Astrocyte (in vitro differentiated cells and primary cell): ENCODE measurements at regions not wholly inside any gene's neighbourhood (a gene's known extent, or its start where the extent isn't known, plus 50 kb on each side); places are given as distances from the start of the nearest gene placed in this dataset.

ENCODE experiments used
- DNase-seq: peaks from one replicate; pipeline ENCODE4 v3.0.0-alpha.2; 2010; ENCODE audit warnings: low read depth
- FAIRE-seq: peaks from 2 replicates; lab custom pipeline; 2011; peaks lifted over from hg19 to GRCh38; lab: Jason Lieb, UNC
- H2AFZ ChIP-seq: 2 replicates; pipeline ENCODE4 v1.6.0; 2012; ENCODE audit warnings: low read depth, low read length, inconsistent platforms
- H3K27ac ChIP-seq: 2 replicates; pipeline ENCODE4 v1.5.1; 2011; ENCODE audit warnings: low read depth, low read length, inconsistent platforms
- H3K27me3 ChIP-seq: 2 replicates; pipeline ENCODE4 v1.6.0; 2011; ENCODE audit warnings: low read length, inconsistent platforms; ENCODE audit not compliant: insufficient read depth
- H3K36me3 ChIP-seq: 2 replicates; pipeline ENCODE4 v1.5.1; 2011; ENCODE audit warnings: low read length, inconsistent platforms; ENCODE audit not compliant: insufficient read depth
- H3K4me1 ChIP-seq: 2 replicates; pipeline ENCODE4 v1.5.1; 2011; ENCODE audit warnings: low read length, inconsistent platforms; ENCODE audit not compliant: insufficient read depth
- H3K4me2 ChIP-seq: 2 replicates; pipeline ENCODE4 v1.6.0; 2012; ENCODE audit warnings: low read length, inconsistent platforms
- H3K4me3 ChIP-seq: 2 replicates; pipeline ENCODE4 v1.5.1; 2011; ENCODE audit warnings: low read depth, mild to moderate bottlenecking, low read length, inconsistent platforms; ENCODE audit not compliant: insufficient read depth
- H3K79me2 ChIP-seq: 2 replicates; pipeline ENCODE4 v1.6.0; 2012; ENCODE audit warnings: mild to moderate bottlenecking, low read length, inconsistent platforms; ENCODE audit not compliant: insufficient read depth
- H3K9ac ChIP-seq: 2 replicates; pipeline ENCODE4 v1.6.0; 2012; ENCODE audit warnings: mild to moderate bottlenecking, low read length, inconsistent platforms
- H3K9me3 ChIP-seq: 2 replicates; pipeline ENCODE4 v1.5.1; 2012; ENCODE audit warnings: low read depth, mild to moderate bottlenecking, low read length, inconsistent platforms; ENCODE audit not compliant: insufficient read depth
- H4K20me1 ChIP-seq: 2 replicates; pipeline ENCODE4 v1.6.0; 2012; ENCODE audit warnings: low read length, inconsistent platforms; ENCODE audit not compliant: insufficient read depth
- H3K27ac Mint-ChIP-seq: one replicate; pipeline ENCODE4 v1.8.0; 2021; ENCODE audit warnings: mild to moderate bottlenecking, mixed read lengths; ENCODE audit not compliant: unreplicated experiment
- H3K27me3 Mint-ChIP-seq: one replicate; pipeline ENCODE4 v1.8.0; 2021; ENCODE audit warnings: low read depth, mixed read lengths; ENCODE audit not compliant: unreplicated experiment
- H3K36me3 Mint-ChIP-seq: one replicate; pipeline ENCODE4 v1.8.0; 2021; ENCODE audit warnings: low read depth, mixed read lengths; ENCODE audit not compliant: unreplicated experiment
- H3K4me1 Mint-ChIP-seq: one replicate; pipeline ENCODE4 v1.8.0; 2021; ENCODE audit warnings: low read depth, mixed read lengths; ENCODE audit not compliant: unreplicated experiment
- H3K4me3 Mint-ChIP-seq: one replicate; pipeline ENCODE4 v1.8.0; 2021; ENCODE audit warnings: mild to moderate bottlenecking, moderate library complexity, mixed read lengths; ENCODE audit not compliant: unreplicated experiment
- H3K9me3 Mint-ChIP-seq: one replicate; pipeline ENCODE4 v1.8.0; 2021; ENCODE audit warnings: mild to moderate bottlenecking, mixed read lengths; ENCODE audit not compliant: unreplicated experiment
- CTCF ChIP-seq: IDR thresholded peaks from 2 replicates; pipeline ENCODE4 v1.5.1; 2011; ENCODE audit warnings: low read depth, mild to moderate bottlenecking, inconsistent platforms, low read length, moderate library complexity; ENCODE audit not compliant: insufficient read depth
- EZH2 ChIP-seq: IDR thresholded peaks from 2 replicates; pipeline ENCODE4 v1.6.1; 2012; ENCODE audit warnings: mild to moderate bottlenecking, low read length, inconsistent platforms; ENCODE audit not compliant: insufficient read depth

- Histone ChIP-seq H3K9ac (no peak overlapping the region), H3K27me3 (no peaks in the 10 kb centered on the region), H3K27ac (no peak overlapping the region), H3K9me3 (no peaks in the 10 kb centered on the region), H4K20me1 (no peaks in the 10 kb centered on the region), H3K36me3 (no peaks in the 10 kb centered on the region), H2AFZ (no peak overlapping the region), H3K4me1 (no peaks in the 10 kb centered on the region), H3K4me2 (no peak overlapping the region), H3K4me3 (no peak overlapping the region), H3K79me2 (no peaks in the 10 kb centered on the region)
- H3K27ac Mint-ChIP-seq = no peak overlapping the region
- no peaks in the 10 kb centered on the region for H3K9me3 Mint-ChIP-seq
- FAIRE-seq (no peak), DNase-seq (no peak)
- TF ChIP-seq EZH2 (no peak), CTCF (peak; percentile 7)
- no peaks in the 10 kb centered on the region for H3K36me3 Mint-ChIP-seq
- H3K4me3 Mint-ChIP-seq = no peak overlapping the region
- no peaks in the 10 kb centered on the region for H3K4me1 Mint-ChIP-seq
- no peaks in the 10 kb centered on the region for H3K27me3 Mint-ChIP-seq
Measured at GRCh38 chr9:93379051-93379450, 72.4 kb upstream of the FAM120A start.

DNA sequence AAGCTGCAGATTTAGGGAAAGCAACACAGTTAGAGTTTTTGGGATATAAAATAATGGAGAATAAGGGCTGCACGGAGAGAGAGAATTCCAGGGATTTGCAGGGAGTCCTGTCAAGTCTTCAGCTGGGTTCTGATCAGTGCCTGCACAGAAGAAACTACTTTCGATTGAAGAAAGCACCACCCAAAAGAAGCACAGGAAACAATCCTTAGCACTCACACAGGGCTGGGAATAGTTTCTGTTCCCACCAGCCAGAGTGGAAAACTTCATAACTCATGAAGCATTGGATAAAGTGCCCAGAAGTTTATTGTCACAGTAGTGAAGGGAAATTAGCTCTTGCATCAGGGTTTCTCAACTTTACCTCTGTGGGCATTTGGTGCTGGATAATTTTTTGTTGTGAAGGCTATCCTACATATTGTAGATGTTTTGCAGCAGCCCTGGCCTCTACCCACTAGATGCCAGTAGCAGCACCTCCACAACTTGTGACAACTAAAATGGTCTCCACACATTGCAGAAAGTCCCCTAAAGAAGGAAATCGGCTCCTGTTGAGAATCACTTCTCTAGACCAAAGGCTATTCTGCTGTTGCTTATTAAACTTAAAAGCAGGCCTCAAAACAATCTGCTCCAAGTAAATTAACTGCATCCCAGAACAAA is 71.0 kb upstream of the FAM120A start:
- H3K4me2 ChIP-seq = no peak overlapping the region
- no peak for DNase-seq
- Mint-ChIP-seq H3K36me3 (no peaks in the 10 kb centered on the region), H3K27ac (no peak overlapping the region), H3K27me3 (no peaks in the 10 kb centered on the region), H3K4me3 (no peak overlapping the region), H3K4me1 (no peaks in the 10 kb centered on the region), H3K9me3 (no peaks in the 10 kb centered on the region)
- no peaks in the 10 kb centered on the region for H3K36me3 ChIP-seq
- H3K9ac ChIP-seq = no peak overlapping the region
- H2AFZ ChIP-seq = no peak overlapping the region
- no peaks in the 10 kb centered on the region for H3K79me2 ChIP-seq
- TF ChIP-seq CTCF (no peak), EZH2 (no peak)
- H3K27me3 ChIP-seq = no peaks in the 10 kb centered on the region
- H4K20me1 ChIP-seq = no peaks in the 10 kb centered on the region
- H3K27ac ChIP-seq = no peak overlapping the region
- H3K4me1 ChIP-seq = no peaks in the 10 kb centered on the region
- no peak overlapping the region for H3K4me3 ChIP-seq
- no peaks in the 10 kb centered on the region for H3K9me3 ChIP-seq
- FAIRE-seq = no peak

GRCh38 chr9:93387791-93388190 is 63.7 kb upstream of the FAM120A start:
- Histone ChIP-seq H3K9ac (no peak overlapping the region), H3K9me3 (no peaks in the 10 kb centered on the region), H4K20me1 (no peaks in the 10 kb centered on the region), H3K4me1 (no peaks in the 10 kb centered on the region), H3K27ac (no peak overlapping the region), H3K79me2 (no peaks in the 10 kb centered on the region), H3K4me3 (no peak overlapping the region), H3K4me2 (no peak overlapping the region), H3K27me3 (no peaks in the 10 kb centered on the region), H2AFZ (no peak overlapping the region), H3K36me3 (no peaks in the 10 kb centered on the region)
- DNase-seq (no peak), FAIRE-seq (no peak)
- H3K27me3 Mint-ChIP-seq = no peaks in the 10 kb centered on the region
- no peak overlapping the region for H3K27ac Mint-ChIP-seq
- no peak for TF ChIP-seq EZH2
- no peak for TF ChIP-seq CTCF
- H3K4me1 Mint-ChIP-seq = no peaks in the 10 kb centered on the region
- no peaks in the 10 kb centered on the region for H3K36me3 Mint-ChIP-seq
- H3K9me3 Mint-ChIP-seq = no peaks in the 10 kb centered on the region
- H3K4me3 Mint-ChIP-seq = no peak overlapping the region
